Fibroblast of pulmonary artery (primary cell): ENCODE measurements at regions not wholly inside any gene's neighbourhood (a gene's known extent, or its start where the extent isn't known, plus 50 kb on each side); places are given as distances from the start of the nearest gene placed in this dataset.

ENCODE experiments used
- DNase-seq: peaks from one replicate; pipeline ENCODE4 v3.0.0-alpha.2; 2010; ENCODE audit warnings: low read depth
- H3K4me3 ChIP-seq: replicated peaks from 2 replicates; pipeline ENCODE4 v1.5.1; 2011; ENCODE audit warnings: low read depth, mild to moderate bottlenecking, control low read depth, low read length, moderate library complexity
- TF ChIP-seq, protein P1 (sequence below): IDR thresholded peaks from 2 replicates; pipeline ENCODE4 v1.5.1; 2011; ENCODE audit warnings: mild to moderate bottlenecking, control low read depth, low read length, inconsistent platforms; ENCODE audit errors: missing control alignments

DNA sequence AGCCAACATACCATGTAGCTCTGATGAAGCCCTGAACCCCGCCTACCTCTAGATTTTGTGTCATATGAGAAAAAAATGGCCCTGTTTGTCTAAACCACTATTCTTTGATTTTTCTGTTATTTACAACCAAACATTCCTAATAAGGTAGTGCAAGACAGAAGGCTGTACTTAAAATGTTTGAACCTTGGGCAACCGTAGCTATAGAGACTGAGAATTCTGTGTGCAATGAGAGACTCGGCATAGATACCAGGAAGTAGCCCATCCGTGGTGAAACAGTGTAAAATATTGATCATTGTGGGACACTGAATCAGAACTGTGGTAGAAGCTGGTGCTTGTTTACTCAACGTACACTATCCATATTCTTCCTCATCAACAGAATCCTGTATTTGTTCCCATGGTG lies 86.5 kb upstream of the TMCC3 start:
- TF ChIP-seq, protein P1, sequence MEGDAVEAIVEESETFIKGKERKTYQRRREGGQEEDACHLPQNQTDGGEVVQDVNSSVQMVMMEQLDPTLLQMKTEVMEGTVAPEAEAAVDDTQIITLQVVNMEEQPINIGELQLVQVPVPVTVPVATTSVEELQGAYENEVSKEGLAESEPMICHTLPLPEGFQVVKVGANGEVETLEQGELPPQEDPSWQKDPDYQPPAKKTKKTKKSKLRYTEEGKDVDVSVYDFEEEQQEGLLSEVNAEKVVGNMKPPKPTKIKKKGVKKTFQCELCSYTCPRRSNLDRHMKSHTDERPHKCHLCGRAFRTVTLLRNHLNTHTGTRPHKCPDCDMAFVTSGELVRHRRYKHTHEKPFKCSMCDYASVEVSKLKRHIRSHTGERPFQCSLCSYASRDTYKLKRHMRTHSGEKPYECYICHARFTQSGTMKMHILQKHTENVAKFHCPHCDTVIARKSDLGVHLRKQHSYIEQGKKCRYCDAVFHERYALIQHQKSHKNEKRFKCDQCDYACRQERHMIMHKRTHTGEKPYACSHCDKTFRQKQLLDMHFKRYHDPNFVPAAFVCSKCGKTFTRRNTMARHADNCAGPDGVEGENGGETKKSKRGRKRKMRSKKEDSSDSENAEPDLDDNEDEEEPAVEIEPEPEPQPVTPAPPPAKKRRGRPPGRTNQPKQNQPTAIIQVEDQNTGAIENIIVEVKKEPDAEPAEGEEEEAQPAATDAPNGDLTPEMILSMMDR = no peak
- DNase-seq = no peak

DNA sequence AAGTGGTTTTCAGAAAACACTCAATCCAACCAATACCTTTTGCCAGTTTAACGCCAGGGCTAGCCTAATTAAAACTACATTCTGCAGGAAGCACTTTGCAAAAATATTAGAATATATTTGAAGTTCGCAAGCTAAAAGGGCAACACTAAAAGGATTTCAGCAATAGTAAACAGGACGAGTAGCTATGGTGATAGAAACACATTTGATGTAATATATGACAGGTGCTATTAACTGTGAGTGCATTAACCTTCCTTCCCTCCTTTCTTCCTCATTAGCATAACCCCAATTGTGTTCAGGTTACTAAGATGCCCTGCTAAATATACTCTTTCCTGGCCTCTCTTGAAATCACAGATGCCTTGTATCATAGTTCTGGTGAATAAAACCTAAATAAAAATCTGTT lies 85.6 kb upstream of the TMCC3 start:
- H3K4me3 ChIP-seq = no peak overlapping the region
- DNase-seq = no peak
- TF ChIP-seq, protein P1 = no peak

More for the DNA sequence above, 86.5 kb upstream of the TMCC3 start:
- H3K4me3 ChIP-seq = no peak overlapping the region

DNA sequence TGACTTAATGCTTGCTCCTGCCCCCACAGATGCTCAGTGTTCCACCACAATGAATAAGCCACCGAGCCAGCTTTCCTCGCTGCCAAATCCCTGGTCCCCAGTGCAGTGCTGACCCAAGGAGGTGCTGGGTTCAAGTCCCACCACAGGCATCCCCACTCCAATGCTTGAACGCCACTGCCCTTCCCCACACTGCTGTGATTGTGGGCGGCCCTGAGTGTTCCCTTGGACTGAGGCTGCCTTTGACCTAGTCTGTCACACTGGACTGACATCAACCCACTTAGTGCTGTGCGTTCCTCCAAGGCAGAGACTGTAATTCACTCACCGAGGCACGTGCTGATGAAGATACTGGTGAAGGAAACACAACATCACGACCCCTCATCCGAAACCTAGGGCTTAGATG lies 83.4 kb upstream of the TMCC3 start:
- no peak overlapping the region for H3K4me3 ChIP-seq
- no peak for DNase-seq
- TF ChIP-seq, protein P1 = no peak

DNA sequence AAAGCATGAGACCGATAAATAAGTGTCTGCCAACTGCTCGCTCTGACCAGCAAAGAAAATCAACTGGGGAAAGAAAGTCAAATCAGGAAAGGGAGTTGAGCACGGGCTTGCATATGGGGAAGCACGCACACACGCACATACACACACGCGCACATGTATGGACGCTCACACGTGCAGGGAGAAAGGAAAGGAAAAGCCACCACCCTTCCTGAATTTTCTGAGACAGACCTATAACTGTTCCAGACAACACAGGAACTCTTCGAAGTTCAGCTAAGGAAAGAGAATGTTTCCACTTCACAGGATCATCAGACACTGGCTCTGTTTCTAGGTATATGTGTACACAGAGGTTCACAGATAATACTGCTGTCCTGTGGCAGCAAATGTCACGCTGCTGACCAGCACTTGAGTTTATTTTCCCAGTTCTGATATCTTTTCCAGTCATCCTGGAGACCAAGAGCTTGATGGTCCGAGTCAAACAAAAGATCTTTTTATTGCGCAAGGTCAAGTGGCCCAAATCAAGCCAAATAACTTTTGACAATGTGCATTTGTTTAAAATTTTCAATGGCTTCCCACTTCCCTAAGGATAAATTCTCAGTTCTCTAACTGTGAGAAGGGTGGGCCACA lies 82.1 kb upstream of the TMCC3 start:
- TF ChIP-seq, protein P1 = no peak
- H3K4me3 ChIP-seq = no peak overlapping the region
- DNase-seq = no peak

DNA sequence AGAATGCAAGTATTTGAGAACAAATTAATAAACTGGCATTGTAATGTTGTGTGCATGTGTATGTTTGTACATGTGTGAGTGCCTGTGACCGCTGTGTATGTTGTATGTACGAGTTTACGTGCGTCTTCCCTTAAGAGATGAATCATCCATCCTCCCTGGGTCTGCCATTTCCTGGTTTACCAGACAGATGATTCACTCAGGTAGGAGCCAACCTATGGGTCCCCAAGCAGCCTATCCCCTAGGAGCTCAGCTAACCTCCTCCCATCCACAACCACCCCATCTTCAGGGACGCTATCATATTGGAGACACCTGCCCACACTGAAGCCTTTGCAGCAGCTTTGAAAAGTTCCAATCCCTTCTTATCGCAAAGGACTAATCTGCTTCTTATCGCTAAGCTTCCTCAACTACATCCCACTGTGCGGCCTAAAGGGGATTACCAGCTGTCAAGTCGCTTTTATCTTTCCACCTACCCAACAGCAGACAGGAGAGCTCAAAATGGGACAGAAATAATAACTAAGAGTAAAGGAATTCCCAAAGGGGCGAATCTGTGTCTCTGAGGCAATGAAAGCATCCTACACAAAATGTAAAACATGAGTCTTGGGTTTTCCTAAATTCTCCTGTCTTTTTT lies 81.5 kb upstream of the TMCC3 start:
- TF ChIP-seq, protein P1 = no peak
- no peak overlapping the region for H3K4me3 ChIP-seq
- no peak for DNase-seq

DNA sequence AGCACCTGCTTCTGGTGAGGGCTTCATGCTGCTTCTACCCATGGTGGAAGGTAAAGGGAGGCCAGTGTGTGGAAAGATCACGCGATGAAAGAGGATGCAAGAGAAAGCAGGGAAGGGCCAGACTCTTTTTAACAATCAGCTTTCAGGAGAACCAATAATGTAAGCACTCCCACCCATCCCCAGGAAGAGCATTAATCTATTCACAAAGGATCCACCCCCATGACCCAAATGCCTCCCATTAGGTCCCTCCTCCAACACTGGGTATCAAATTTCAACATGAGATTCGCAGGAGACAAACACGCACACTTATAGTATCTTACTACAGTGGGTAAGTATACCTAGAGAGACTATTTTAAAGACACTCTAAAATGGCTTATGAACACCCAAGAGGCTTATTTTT lies 80.5 kb upstream of the TMCC3 start:
- no peak for DNase-seq
- TF ChIP-seq, protein P1 = no peak
- no peak overlapping the region for H3K4me3 ChIP-seq

DNA sequence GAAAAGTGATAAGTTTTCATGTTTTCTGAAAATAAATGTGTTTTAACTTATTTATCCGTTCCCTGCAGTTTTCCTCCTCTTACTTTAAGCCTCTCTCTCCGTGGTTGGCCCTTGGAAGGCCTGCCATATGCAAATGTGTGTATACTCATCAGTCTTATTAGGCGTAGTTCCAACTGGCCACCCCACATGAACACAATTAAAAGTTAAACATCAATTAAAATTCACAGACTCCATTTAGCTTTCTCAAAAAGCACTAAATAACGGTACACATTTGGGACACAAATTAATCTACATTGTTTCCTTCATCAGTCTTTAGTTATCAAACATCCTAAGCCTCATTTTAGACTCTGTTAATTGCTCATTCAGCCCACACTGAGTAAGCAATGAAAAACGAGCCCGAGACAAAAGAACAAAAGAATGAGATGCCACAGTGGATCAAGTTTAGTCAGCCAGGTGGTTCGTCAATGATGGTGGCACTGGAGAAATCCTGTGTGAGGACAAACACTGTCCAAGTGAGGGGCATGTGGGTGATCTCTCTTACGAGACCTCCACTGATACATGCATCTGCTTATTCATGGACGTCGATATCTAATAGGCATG lies 76.0 kb upstream of the TMCC3 start:
- no peak for DNase-seq
- TF ChIP-seq, protein P1 = no peak

More for the DNA sequence above, 76.0 kb upstream of the TMCC3 start:
- no peak overlapping the region for H3K4me3 ChIP-seq
